ENCODE measurements at regions not wholly inside any gene's neighbourhood (a gene's known extent, or its start where the extent isn't known, plus 50 kb on each side); places are given as distances from the start of the nearest gene placed in this dataset.
"Not testable (repeated sequence)": the region's sequence is repeated elsewhere in the genome, so short reads cannot be mapped to it uniquely, and the experiment has no call there.

DNA sequence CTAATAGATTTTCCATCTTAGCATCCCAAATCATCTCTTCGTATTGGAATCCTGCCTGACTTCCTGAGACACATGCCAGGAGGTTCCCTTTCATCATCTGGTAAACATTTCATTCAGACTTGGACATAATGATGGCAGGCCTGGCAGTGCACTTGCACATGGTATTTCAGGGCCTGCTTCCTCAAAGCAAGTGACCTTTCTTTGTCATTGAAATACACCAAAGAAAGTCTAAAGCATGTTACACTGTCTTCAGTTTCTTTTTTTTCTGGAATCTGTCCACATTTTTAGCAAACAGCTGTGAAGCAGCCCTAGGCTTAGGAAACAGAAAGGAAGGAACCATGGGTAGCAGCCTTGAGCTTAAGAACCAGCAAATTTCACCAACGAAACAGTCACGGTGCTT is 205.9 kb upstream of the VCX start:
- DNase-seq = no peak

DNA sequence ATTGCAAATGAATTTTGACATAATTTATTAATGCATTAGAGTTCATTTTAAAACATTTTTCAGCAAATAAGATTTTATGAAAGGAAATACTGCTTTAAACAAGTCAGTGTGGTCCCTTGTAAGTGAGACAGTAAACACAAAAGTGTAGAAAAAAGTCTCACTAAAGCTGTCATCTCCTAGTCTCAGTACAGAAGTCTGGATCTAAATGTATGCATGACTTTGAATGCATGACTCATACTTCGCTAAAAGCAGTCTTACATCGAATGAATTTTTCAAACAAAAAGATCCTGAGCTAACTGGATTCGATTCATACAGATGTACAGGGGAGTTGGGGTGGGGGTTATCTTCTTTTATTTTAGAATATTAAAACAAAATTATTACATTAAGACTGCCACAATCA is 207.4 kb upstream of the VCX start:
- DNase-seq = no peak

DNA sequence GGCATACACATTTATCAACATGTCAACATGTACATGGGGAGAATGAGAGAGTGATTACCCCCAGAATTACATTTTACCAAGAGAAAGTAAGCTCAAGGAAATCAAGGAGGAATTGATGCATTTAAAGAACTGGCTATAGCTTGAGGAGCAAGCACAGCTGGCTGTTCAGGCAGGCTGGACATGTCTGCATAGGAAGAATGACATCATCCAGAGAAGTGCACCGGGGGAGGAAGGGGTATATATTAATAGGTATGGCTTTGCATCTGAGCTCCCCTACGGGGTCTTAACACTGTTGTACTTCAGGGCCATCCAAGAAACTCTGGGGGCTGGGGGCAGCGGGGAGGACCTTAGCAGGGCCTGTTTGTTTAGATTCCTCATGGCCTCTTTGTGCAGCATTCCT is 222.4 kb upstream of the VCX start:
- DNase-seq = no peak

DNA sequence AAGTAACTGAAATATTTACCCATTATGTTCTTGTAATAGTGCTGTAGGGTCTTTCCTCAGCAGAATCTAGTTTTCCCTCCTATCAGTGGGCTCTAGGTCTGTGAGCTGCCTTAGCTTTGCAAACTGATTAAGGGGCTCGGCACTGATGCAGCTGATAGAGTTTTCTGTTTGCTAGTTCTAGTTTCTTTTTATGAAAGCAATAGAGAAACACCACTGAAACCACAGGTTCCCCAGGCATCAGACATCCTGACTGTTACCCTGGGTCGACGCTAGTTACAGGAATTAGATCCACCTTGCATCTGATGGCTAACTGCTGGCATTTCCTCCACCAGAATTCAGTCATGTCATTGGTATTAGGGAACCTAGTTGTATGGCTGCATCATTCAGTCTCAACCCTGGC is 225.0 kb upstream of the VCX start:
- no peak for DNase-seq

DNA sequence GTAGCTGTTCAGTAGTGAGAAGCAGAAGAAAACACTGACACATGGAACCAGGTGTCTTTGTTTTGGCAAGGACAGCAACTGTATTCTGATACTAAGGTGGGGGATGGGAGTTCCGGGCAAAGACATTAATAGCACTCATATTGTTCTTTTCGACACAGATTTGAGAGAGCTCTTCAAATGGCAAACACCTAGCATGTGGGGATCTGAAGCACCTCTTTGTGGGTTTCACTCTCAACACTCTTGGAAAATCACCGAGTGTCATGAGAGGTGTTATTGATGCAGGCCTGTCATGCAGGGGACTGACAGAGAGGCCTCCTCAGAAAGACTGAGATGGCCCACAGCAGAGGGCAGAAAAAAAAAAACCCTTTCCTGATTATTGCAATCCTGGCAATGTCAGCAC is 228.4 kb upstream of the VCX start:
- DNase-seq = no peak

DNA sequence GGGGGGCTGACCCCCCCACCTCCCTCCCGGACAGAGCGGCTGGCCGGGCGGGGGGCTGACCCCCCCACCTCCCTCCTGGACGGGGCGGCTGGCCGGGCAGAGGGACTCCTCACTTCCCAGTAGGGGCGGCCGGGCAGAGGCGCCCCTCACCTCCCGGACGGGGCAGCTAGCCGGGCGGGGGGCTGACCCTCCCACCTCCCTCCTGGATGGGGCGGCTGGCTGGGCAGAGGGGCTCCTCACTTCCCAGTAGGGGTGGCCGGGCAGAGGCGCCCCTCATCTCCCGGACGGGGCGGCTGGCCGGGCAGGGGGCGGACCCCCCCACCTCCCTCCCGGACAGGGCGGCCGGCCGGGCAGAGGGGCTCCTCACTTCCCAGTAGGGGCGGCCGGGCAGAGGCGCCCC is 234.3 kb upstream of the VCX start:
- not testable (repeated sequence) for DNase-seq

DNA sequence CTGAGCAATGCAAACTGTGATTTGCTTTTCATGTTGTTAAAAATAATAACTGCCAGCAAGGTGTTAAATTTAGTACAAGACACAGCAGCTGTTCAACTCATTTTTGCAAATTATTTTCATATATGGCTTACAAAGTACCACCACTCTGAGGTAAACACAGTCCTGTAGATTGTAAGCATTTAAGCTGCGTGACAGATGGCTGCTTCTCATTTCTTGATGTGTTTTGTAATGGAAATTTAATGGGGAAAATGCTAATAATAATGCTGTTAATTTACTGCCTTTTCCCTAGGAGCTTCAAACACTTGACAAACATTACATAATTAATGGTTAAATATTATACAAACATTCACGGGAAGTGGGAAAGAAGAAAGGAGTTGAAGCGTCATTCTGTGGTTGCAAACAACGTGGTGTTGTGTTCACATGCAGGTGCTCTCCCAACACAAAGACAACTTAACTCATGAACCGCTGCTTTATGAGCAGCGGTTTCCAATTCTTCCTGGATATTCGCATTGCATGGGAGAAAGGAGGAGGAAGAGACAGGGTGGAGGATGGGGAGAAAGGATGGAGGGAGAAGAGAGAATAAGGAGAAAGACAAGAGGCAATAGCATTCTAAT is 236.8 kb upstream of the VCX start:
- no peak for DNase-seq

DNA sequence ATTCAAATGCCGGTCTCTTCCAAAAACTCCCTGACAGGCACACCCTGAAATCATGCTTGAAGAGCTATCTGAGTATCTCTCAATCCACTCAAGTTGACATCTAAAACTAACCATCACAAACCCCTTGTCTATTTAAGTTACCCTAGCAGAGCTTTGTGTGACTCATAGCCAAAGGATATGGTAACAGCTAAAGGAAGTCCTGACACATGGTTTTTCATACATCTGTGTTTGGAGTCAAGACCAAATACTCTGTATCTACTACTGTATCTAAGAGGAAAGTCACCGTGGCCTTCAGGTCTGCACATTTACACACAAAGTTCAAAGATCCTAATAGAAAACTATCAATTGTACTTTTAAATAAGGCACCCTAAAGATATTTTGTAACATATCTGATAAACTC is 239.6 kb upstream of the VCX start:
- no peak for DNase-seq

DNA sequence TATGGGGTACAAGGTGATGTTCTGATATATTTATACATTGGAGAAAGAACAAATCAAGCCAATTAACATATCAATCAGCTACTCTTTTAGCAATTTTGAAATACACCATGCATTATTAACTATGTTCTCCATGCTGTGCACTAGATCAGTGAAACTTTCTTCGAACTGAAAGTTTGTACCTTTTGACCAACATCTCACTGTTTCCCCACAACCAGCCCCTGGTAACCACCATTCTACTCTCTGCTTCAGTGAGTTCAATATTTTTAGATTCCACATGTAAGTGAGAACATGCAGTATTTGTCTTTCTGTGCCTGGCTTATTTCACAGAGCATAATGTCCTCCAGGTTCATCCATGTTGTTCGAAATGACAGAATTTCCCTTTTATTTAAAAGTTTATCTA is 246.1 kb upstream of the VCX start:
- DNase-seq = no peak

DNA sequence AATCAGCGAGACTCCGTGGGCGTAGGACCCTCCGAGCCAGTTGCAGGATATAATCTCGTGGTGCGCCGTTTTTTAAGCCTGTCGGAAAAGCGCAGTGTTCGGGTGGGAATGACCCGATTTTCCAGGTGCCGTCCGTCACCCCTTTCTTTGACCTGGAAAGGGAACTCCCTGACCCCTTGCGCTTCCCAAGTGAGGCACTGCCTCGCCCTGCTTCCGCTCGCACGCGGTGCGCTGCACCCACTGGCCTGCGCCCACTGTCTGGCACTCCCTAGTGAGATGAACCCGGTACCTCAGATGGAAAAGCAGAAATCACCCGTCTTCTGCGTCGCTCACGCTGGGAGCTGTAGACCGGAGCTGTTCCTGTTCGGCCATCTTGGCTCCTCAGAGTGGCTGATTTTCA is 249.6 kb upstream of the VCX start:
- DNase-seq = not testable (repeated sequence)

DNA sequence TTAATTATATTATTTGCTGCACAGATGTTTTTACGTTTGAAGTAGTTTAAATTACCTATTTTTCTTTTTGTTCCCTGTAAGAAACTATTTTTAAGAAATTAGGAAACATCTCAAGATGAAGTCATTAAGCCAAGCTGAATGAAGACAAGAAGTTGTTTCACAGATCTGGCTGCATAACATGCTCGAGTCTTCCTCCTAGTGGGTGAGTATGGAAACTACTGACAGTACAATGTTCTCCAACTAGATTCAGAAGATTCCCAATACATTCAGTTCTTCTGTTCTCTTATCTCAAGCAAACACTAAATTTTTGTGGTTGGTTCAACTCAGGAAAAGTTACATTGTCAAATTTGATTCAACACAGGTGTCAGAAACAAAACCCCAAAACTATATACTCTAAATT is 256.8 kb upstream of the VCX start:
- no peak for DNase-seq

DNA sequence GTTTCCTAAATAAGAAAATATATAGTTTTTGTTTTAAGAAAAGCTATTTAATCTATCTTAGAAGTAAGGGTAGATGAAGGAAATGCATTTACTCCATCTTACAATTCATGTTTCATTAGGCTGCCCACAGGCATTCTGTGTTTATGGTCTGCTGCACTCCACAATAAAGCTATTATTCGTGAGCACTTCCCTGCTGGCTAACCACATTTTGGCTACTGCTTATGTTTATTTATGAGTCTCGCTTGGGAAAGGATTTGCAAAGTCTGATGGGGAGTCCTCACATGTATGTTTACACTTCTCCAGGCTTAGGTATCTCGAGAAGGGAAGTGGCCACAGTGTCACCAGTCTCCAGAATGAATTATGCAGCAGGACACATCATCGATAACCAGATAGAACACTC is 260.8 kb upstream of the VCX start:
- DNase-seq = no peak

DNA sequence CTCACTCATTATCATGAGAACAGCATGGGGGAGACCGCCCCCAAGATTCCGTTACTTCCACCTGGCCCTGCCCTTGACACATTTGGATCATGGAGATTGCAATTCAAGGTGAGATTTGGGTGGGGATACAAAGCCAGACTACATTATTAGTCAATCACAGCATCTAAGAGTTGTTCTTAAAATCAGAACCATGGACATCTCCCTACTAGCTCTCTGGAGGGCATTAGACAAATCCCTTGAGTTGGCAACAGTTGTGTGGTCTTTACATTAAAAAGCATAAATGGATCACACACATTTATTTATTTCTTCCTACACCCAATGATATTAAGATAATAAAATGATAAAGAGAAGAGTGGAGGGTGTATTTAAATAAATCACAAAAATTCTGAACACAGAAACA is 262.8 kb upstream of the VCX start:
- DNase-seq = no peak

DNA sequence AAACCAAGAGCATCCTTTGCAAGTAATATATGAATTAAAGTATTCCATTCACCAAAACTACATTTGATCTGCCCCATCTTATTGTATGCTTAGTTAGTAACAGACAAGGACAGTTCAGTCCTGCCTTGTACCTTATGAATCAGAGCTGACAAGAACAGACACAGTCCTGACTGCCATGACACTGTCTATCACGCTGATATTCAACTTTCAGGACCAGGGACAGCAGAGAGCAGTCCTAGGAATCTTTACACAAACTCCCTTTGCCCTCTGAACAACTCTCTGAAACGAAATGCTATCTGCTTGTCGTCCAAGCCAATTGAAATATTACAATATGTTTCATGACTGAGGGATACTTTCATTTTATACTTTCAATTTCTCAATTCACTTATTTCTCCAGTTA is 268.6 kb upstream of the VCX start:
- no peak for DNase-seq

DNA sequence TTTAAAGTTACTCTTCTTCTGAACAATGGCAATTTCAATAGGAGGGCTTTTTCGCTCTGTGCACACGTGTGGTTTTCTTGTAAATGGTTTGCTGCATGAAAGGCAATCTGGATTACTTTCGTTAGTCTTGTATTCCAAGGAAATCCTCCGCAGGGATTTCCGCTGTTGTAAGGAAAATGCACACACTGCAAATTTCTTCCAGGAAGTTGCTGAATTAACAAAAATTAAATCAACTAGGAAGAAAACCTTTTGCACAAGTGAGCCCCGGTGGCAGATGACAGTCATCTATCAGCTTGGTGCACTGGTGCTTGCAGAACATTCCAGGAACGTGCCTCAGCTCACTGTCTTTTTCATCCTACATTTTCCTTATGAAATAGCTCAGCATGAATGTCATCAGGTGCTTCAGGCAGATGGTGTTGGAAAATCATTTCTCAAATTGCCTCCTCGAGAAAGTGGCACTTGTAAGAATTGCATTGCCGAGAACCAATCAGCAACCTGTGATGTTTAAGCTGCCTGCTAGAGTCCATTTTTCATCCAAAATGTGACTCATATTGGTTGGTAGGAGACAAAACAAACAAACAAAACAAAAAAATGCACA is 272.4 kb upstream of the VCX start:
- no peak for DNase-seq

DNA sequence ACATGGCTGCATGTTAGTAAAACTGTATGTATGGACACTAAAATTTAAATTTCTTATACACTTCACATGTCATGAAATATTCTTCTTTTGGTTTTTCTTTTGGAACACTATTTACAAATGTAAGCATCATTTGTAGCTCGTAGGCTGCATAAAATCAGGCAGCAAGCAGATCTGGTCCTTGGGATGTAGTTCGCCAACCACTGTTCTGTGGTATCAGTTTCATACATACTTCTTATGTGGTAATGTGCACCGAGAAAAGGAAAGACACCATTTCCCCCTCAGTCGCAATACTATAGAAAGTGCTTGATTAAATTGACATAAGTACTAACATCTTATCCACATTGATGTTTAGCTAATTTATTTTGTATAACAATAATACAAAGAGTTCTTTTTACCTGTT is 274.4 kb upstream of the VCX start:
- no peak for DNase-seq

DNA sequence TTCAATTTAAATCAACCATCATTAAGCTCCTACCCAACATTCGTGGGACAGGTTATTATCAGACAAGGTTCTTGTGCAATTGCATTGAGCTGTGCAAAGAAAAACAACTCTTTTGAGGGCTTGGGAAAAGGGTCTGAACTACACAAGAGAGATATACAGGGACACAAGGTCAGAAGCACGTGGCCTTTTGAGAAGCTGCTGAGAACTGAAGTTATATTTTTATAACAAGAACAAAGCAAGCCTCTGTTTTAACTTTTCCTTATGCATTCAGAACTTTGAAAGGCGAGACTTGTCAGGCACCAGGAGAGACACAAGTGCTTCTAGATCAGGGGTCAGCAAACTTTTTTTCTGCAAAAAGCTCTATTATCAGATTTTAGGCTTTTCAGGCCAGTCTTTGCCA is 274.8 kb upstream of the VCX start:
- DNase-seq = no peak

DNA sequence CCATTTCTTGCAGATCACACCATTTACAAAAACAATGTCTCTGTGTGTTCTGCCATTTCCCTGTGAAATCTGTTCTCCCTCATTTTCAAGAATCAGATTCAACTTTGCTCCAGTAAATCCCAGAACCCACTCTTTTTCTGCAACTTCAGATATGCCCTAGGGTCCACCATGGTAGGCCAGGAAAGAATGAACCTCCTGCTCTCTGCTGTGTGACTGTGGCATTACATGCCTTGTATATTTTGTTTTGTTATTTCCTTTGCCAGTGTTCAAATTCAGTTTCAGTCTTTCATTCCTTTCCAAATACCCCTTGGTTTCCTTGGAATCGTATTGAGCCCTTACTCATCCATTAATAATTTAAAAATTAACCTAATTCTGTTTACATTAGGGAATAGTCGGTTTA is 290.2 kb upstream of the VCX start:
- no peak for DNase-seq

DNA sequence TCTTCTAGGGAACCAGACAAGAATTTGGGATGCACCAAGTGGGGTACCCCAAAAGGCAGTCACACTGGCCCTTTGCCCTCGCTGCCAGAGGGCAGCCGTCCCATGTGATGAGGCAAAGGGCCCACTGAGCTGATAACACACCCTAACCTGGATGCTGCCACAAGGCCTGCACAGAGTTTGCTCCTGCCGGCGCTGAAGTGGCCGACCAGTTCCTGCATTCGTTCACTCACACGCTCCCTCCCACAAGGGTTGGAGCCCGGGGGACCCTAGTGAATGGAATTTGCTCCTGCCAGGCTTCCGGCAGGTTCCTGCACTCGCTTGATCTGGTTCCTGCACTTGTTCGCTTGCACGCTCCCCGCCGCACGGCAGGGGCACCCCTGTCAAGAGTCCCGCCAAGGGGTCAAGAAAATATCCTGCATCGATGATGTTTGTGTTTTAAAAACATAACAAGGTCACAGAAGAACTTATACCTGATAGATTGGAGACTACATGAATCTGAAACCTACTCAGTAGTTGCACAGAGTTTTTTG is 296.4 kb upstream of the VCX start:
- no peak for DNase-seq

DNA sequence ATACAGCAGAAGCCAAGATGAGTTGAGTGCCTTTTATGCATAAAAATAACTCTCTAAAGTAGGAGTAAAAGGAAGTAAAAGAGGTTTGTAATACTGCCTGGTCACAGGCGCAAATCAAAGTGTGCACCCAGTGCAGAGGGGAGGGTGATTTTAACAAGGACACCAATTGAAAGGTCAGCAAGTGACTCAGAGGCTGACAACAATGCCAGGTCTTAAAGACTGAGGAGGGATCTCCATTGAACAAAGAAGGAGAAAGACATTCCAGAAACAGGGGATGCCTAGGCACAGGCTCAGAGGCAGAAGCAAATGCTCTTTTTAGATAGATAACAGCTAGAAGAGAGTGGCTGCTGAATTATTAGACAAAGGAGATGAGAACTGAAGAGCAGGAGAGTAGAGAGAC is 297.4 kb upstream of the VCX start:
- DNase-seq = no peak

DNA sequence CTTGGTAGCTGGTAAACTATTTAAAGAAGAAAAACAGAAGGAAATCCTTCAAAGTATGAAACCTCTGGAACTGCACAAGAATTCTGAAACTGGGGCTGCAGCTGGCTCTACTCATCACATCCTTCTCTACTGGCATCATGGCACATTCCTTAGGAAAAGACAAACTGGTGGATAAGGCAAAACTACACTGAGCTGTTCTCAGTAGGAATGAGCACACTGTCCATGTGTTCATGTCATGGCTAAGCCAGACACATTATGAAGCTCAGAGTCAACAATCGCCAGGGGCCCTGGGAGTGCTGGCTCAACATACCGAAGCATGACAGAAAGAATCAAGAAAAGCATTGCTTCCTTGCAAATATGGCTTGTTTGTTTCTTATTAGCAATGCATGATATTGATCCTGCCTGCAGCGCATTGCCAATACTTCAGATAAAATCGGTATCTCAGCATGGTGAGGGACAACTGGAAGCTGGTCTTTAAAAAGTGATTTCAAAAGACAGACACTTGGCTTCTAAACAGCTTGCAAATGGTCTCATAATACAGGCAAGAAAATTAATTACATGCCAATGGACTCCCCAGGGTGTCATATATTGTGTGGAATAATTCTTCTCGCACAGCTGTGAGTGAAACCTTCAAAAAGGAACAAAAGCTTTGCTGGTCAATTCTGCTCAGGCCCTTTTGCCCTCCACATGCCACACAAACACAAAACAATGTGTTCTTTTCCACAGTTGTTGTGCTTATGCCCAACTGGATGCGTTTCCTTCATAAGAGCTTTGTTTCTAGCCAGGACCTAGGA is 300.2 kb upstream of the VCX start:
- DNase-seq = no peak

DNA sequence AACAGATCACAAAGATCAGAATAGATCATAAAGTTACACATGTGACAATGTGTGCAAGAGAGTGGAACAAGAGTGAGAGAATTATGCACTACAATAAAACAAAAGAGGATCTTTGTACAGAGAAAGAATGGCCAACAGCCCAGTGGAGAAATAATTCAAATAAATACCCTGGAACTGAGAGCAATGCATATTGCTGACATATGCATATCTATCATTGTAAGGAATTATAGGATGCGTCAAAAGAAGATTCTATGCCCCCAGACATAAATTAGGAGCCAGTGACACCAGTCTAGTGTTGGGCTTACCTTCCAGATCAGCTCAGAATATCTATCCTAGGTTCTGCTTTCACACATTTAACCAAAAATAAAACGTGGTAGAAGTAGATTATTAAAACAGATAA is 320.1 kb upstream of the VCX start:
- no peak for DNase-seq

DNA sequence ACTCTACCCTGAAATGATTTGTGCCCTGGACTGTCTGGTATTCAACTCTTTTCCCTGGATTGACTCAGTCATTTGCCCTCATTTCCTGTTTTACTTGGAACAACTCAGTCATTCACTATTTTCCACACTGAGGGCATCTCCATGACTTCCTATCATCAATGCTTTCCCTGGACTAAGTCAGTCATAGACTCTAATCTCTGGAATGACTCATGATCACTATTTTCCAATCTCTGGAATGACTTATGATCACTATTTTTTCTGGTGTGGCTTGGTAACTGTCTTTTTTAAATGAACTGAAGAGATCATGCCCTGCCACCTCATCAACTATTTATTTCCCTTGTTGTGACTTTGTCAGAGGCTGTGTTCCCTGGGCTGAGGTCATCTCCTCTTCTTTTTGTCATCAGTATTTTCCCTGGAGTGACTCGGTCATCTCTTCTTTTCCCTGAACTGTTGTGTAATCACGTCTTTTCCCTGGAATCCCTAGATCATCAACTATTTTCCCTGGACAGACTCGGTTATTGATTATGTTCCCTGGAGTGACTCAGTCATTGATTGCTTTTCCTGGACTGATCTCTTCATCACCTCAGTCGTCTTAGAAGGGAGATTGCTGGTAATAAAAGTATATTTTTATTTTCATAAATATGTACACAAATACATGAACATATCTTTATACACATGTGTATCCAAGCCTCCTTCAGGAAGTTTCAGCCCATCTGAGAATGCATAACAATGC is 327.1 kb upstream of the VCX start:
- DNase-seq = no peak
